Liver (tissue), 2 donors: ENCODE measurements at regions not wholly inside any gene's neighbourhood (a gene's known extent, or its start where the extent isn't known, plus 50 kb on each side); places are given as distances from the start of the nearest gene placed in this dataset.

ENCODE experiments used
- CTCF ChIP-seq: fragments of 150-350 bp; IDR thresholded peaks from 2 replicates; pipeline ENCODE4 v1.5.1; 2017; ENCODE audit warnings: improper control_type of control experiment, low read depth, low read length; ENCODE audit not compliant: missing input control
- YY1 ChIP-seq: IDR thresholded peaks from 2 replicates; pipeline ENCODE4 v1.6.1; 2016; ENCODE audit warnings: antibody characterized with exemption, mild to moderate bottlenecking
- donor health status: healthy.

GRCh38 chr6:1163501-1163900, 148.4 kb upstream of the FOXQ1 start:
- TF ChIP-seq CTCF (no peak), YY1 (no peak)
